Hypothalamus (tissue), 51 donors: ENCODE measurements at regions not wholly inside any gene's neighbourhood (a gene's known extent, or its start where the extent isn't known, plus 50 kb on each side); places are given as distances from the start of the nearest gene placed in this dataset.

ENCODE experiments used
- DNase-seq, 51 donors: peaks; one replicate each; lab custom pipeline; 2025; lab: John Stamatoyannopoulos, UW

DNA sequence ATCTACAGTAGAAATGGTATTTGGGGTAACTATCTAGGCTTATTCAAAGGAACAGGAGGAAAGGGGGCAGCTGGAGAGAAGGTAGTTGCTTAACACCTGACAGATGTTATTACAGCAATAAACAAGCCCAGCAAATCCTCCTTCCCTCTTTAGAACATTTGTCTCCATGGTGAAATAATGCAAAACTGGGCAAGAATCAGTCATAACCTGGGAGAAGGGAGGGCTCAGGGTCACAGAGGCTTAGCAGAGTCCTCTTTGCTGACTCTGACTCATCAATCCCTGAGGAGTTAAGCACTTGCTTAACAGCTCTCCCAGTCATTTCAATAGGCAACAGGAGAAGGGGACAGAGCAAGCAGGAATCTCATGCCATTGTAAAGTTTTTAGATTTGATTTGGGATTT, 230.3 kb downstream of the IBTK start:
- no peak for DNase-seq

DNA sequence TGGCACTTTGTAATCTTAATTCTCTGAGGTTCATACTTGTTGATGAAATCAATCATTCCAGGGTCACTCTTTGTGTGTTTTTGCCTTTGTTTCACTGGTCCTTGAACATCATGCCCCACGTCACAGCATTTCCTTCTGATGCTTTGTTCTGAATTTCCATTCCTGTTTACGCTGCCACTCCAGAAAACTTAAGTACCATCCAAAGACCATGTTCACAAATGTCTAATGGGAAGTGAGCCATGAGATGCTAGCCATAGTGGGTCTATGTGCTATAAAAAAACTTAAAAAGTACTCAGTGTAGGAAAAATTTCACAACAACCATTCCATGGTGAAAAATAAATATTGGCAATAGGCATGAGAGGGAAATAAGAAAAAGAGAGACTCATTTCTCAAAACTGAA, 232.0 kb downstream of the IBTK start:
- DNase-seq, result no peak

DNA sequence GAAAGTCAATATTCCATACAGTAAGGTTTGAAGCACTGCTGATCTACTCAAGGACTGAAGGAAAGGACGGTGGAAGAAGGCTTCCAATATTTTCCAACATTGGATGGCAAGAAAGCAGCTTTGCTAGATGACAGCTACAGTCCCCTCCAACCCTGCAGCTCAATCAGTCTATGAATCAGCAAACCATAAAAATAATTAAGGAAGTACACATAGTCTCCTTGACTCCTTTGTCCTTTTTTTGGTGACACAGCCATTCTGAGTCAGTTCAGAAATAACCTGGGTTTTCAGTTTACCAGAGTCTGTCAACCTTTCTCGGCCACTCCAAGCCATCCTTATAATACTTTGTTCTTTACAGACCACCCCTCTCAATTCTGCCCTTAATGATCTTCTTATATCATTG, 232.5 kb downstream of the IBTK start:
- no peak for DNase-seq

DNA sequence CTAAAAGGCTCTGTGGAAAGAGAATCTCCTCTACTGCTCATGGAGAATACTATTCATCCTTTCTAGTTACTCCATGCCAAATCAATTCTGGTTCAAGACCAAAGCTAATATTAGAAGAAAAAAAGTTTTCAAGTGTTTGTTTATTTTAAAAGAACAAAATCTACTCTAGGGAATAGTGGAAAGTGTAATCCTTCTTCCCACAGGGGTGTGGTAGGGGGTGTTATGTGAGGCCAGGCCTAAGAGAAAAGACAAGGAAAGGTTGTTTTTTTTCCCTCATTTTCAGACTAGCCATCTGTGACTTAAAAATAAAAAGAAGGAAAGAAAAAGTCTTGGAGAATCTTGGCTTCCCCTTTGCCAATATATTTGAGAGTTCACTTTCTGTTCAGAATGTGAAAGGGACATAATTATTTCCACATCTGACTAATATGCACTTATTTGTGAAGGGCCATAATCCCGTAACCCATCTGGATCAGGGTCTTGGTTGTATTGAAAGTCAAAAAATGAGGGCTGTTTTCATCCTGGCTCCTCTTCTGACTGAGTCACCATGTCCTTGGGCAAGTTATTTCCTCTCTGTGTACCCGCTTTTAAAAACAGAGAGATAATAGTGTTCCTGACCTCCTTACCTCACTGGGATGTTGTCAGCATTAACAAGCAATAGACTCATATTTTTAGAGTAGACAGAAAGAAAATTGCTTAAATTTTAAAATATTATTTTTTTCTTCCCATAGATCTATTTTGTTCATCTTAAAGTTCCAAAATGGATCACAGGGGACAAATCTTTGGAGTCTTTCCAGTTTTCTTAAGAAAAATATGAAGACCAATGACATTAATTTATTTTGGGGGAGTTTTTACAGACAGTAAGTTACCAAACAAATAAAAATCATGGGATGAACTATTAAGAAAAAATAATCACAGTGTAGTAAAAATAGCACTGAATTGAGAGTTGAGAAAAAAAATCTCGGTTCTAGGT, 233.7 kb downstream of the IBTK start:
- DNase-seq, result no peak

DNA sequence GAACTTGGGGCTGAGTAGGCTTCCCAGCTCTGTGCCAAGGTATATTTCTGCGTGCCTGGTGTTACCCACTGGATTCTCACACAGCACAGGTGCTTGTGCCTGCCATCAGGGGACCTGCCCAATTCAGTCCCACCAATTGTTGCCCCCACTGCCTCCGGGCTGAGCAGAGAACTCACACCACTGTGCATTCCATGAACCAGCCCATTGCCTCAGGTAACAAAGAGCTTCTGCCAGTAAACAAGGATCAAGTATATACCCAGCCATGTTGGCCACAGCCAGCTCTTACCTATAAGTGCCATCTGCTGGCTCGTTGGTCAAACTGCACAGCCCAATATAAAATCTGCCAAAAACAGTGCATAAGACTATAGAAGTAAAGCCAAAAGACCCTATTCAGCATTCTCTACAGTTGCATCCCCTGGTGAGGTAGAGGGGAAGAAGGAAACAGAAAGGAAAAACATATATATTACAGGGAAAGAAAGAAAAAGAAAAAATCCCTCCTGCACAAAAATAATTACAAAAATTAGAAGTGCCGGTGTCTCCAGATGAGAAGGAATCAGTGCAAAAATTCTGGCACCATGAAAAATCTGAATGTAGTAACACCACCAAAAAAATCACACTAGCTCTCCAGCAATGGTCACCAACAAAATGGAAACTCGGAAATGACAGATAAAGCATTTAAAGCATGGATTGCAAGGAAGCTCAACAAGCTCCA, 241.4 kb downstream of the IBTK start:
- DNase-seq, result no peak

DNA sequence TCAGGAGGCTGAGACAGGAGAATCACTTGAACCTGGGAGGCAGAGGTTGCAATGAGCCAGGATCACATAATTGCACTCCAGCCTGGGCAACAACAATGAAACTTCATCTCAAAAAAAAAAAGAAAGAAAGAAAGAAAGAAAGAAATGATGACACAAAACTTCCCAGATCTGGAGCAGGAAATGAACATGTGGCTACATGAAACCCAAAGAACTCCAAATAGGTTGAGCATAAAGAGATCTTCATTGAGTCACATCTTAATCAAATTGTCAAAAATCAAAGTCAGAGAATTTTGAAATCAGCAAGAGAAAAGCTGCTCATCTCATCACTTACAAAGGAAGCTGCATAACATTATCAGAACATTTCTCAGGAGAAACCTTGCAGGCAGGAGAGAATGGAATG, 247.0 kb downstream of the IBTK start:
- DNase-seq, result no peak

DNA sequence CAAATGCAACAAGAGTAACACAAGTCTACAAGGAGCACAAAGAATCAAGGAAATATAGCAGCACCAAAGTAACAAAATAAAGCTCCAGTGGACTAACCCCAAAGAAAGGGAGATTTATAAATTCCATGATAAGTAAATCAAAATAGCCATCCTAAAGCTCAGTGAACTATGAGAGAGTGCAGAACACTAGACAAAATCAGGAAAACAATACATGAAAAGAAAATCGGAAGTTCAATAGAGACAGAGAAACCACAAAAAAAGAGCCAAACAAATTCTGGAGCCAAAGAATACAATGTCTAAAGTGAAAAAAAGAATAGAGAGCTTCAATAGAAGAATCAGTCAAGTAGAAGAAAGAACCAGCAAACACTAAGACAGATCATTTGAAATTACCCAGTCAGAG, 247.3 kb upstream of the TENT5A start:
- DNase-seq, result no peak

DNA sequence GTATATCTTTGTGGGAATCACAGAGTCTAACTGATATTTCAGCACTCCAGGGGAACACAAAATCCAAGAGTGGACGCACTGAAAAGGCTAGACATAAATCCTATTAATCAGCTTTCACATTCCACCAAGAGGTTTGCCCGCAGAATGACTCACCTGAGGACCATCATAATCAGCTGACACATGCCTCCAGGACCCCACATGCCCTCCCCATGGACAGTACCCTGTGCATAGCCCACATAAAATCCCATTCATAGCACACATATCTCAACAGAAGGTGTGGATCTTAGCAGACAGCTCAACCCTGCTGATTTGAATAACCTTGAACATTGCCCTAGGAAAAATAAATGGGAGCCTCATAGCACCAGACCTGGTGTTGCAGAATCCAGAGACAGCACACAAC, 246.8 kb upstream of the TENT5A start:
- no peak for DNase-seq

DNA sequence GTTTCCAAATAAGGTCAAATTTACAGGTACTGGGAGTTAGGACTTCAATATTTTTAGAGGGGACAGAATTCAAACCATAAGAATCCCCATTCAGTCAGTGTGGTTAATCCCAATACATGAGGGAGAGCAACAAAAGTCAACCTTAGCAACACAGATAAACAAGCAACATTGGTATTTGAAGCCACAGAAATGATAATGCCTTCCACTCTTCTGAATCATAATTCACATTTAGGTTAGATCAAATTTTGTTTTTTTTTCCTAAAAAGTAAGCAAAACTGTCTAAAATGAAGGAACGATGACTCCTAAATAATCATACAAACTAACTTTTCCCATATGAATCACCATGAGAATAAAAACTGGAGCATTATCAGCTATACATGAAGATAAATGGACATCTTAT, 246.0 kb upstream of the TENT5A start:
- no peak for DNase-seq

DNA sequence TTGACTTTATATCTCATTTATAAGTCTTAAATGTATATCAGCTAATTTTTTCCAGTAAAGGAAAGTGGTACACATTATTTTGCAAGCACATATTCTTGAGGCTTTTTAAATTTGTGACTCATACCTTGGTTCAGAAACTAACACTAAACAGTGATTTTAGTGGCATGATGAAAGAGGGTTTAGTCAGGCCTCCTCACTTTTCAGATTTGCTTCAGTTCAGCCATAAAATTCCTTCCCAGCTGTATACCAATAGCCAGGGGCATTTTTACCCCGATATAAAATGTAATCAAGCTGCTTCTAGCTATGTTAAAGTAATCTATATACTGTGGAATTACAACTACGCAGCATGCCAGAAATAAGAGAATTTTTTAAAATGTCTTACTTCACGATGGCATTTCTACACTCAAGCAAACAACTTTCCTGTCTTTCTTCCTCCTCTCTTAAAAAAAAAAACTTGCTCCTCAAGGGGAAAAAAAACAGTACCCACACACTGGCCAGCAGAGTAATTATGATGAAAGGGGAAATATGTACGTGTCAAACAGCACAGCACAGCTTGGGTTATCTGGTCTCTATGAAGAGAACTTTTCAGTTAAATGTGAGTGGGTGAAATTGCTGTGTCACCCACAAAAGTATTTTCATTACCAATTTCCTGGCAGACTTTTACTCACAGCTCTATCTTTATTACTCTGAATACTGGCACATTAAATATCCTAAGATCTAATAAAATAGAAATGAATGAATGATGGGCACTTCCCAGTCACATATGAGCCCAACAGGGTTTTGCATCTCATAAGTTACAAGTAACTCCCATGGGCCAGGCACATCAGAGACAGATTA, 244.8 kb upstream of the TENT5A start:
- no peak for DNase-seq

DNA sequence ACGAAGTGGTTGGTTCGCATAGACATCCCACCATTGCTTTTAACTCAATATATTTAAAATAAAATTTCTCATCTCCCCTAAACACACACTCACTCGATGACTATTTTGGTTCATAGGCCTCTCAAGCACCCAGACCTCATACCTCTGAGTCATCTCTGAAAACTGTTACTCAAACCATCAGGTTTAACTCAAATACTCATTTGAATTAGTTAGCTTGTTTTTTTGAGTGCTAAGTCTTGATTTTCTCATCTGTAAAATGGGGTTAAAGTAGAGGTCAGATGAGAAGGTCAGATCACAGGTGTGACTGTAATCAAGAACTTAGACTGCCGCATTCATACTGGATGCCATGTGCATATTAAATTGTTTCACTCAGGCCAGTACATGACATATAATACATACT, 243.9 kb upstream of the TENT5A start:
- no peak for DNase-seq

DNA sequence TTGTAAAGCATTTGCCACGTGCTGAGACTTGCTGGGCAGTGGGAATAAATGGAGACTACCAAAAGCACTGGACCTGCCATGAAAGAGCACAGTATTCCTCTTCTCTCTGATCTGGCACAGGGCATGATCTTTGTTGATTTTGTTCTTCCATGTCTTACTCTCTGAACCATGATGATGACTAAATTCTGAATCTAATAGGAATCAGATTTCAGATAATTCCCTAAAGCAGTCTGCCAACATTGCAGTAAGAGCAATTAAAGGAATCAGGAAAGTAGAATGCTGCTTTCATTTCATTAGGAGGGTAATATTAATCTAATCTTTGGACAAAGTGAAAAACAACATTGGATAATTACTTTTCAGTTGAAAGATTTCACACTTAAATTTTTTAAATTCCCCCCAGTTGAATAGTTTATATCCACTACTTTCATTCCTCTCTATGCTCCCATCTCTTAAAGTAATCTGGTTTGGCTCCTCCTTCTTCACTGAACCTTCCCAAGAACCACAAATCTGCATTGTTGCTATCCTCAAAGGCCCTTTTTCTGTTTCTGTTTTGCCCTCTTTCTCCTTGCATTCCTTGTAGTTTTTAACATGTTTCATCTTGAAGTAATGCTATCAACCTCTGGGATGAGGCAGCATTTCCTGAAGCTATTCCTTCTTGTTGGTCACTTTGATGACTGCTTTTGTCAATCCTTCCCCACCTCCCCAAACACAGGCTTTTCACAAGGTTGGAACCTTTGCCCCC, 243.2 kb upstream of the TENT5A start:
- DNase-seq, result no peak

DNA sequence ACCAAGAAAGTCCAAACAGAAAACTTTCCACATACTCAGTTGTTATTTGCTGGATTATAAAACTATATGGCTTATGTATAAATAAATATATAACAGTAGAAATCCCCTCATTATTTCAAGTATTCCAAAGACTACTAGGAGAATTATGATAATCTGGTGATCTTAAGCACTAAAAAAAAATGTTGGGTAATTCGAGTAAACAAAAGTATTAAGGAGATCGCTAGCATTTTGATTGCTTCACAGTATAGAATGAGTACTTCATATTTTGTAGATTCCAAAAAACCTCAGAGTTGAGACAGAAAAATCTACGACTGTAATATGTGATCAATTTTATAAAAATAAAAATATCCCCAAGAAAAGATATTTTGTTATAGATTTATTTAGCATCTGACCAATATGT, 236.4 kb upstream of the TENT5A start:
- no peak for DNase-seq

DNA sequence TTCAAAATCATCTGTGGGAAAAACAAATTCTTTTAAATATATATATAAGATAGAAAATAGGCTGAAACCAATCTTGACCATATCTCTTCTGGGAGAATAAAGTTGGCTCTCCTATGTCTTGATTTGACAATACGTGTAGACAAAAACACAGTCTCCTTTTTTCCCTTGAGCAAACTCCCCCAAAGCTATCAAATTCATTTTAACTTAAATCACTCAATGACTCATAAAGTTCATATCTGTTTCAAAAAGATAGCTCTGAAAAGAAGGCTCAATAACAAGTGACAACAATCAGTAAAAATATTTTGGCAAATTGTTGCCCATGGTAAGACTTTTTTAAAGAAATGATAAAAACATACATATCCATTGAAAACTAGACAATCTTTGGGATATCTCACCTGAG, 236.0 kb upstream of the TENT5A start:
- no peak for DNase-seq

DNA sequence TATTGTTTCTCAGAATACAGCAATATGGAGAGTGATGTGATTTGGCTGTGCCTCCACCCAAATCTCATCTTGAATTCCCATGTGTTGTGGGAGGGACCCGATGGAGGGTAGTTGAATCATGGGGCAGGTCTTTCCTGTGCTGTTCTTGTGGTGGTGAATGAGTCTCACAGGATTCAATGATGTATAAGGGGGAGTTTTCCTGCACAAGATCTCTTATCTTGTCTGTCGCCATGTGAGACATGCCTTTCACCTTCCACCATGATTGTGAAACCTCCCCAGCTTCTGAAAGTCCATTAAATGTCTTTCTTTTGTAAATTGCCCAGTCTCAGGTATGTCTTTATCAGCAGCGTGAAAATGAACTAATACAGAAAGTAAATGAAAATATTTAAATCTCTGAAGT, 234.8 kb upstream of the TENT5A start:
- DNase-seq, result no peak

DNA sequence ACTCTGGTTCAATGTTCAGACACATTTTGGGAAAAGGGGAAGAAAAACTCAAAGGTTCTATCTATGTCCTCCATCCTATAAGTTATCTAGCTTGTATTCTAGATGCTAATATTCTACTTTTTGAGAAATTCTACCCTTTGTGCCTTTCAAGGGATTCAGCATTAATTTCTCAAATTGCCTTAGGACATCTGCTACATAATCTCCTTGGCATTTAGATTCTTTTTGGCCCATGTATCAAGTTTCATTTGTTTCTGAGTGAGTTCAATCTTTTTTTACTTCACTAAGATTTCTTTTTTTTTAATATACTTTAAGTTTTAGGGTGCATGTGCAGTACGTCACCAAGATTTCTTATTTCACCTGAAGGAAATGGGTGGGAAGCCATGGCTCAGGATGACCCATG, 232.7 kb upstream of the TENT5A start:
- DNase-seq, result no peak

DNA sequence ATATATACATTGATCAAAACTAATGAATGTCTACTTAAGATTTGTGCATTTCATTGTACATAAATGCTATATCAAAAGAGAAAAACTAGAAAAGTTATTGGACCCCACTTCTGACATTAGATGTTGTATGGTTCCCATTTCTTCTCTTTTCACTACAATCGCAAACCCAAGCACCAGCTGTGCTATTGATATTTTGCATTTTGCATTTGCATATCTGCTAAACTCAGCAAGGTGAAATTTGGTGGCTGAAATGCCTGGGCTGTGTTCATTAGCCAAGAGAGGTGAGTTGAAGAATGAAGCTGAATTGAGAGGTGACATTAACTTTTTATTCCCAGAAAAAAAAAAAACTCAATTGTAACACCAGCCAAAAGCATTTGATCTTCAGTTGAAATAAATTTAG, 232.1 kb upstream of the TENT5A start:
- no peak for DNase-seq

DNA sequence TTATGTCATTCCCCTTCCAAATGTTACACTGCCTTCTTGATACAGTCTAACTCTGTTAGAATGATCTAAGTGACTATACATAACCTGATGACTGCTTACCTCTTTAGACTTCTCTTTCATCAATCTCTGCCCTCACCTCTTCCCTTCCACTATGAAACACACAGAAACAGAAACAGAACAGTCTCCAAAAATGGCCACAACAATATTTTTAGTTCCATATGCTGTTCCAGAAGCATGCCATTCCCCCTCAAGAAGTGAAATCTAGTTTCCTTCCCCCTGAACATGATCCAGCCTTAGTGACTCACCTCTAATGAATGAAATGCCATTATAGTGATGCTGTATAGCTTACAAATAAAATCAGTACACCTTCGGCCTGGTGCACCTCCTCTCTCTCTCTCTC, 229.3 kb upstream of the TENT5A start:
- no peak for DNase-seq

DNA sequence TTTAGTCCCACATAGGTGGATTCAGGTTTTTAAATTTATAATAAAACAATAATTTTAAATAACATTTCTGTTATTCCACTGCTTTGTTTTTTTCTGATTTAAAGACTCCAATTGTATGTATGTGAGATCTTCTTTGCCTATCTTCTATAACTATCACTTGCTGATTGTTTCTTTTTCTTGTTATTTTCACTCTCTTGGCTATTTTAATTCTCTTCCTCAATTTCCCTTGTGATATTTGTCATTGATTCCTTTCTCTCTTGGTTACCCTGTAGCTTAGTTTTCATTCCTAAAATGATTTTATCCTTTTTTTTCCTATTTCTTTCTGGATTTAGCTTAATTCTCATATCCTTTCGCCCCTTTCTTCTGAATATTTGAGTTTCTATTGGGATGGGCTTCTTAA, 227.3 kb upstream of the TENT5A start:
- DNase-seq, result no peak

DNA sequence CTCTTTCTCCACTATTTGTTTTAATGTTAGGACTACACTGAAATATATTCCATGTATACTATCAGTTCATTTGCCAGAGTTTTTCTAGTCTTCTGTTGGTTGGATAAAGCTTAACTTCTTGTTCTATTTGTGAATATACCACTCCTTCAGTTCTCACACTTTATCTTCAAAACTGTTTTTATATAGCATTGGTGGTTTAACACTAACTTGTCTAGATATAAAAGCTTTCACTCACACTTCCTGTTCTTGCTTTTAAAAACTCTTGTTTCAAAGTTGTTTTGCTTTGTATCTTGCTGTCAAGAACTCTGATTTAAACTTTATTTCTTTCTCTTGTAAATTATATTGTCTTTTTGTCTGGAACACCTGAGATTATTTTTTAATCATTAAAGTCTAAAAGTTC, 226.8 kb upstream of the TENT5A start:
- DNase-seq, result no peak

DNA sequence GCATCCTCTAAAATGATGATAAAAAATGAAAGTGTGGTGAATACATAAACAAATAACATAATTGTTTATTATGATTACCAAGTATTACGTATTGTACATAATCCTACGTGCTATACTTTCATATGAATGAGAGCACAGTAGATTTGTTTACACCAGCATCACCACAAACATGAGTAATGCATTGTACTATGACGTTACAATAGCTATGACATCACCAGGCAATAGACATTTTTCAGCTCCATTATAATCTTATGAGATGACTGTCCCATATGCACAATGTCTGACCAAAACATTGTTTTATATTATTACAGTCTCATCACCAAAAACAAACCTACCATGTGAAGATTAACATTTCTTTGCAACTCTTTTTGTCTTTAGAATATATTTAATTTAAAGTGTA, 225.7 kb upstream of the TENT5A start:
- DNase-seq, result no peak
